Activated B cell treated with CpG ODN at 0.5 μM for 24 hours (primary cell): ENCODE measurements at regions not wholly inside any gene's neighbourhood (a gene's known extent, or its start where the extent isn't known, plus 50 kb on each side); places are given as distances from the start of the nearest gene placed in this dataset.
"Not testable (repeated sequence)": the region's sequence is repeated elsewhere in the genome, so short reads cannot be mapped to it uniquely, and the experiment has no call there.

Source experiments
- ATAC-seq: fragments of 200-7000 bp; cut with Tn5 transposase; one replicate; pipeline ENCODE4 v1.10.0; 2021; ENCODE audit warnings: low read depth, mild to moderate bottlenecking, moderate library complexity
- CTCF ChIA-PET: fragments of 350-600 bp; sonication (Branson Sonifier 250); formaldehyde crosslinking; loops from one replicate; lab custom pipeline; 2021; ENCODE audit warnings: antibody characterized with exemption; lab: Charles Lee
- POLR2A ChIA-PET: fragments of 350-600 bp; sonication (Branson Sonifier 250); formaldehyde crosslinking; loops from one replicate; lab custom pipeline; 2021; ENCODE audit warnings: antibody characterized with exemption; lab: Charles Lee
- DNase-seq: peaks from one replicate; pipeline ENCODE4 v3.0.0; 2022
- H3K27ac Mint-ChIP-seq: one replicate; pipeline ENCODE4 v1.8.0; 2020; ENCODE audit warnings: mixed read lengths
- H3K27me3 Mint-ChIP-seq: one replicate; pipeline ENCODE4 v1.8.0; 2021; ENCODE audit warnings: mixed read lengths
- H3K36me3 Mint-ChIP-seq: one replicate; pipeline ENCODE4 v1.8.0; 2021; ENCODE audit warnings: low read depth, mixed read lengths
- H3K4me1 Mint-ChIP-seq: one replicate; pipeline ENCODE4 v1.8.0; 2021; ENCODE audit warnings: mixed read lengths
- H3K4me3 Mint-ChIP-seq: one replicate; pipeline ENCODE4 v1.8.0; 2020; ENCODE audit warnings: mild to moderate bottlenecking, mixed read lengths
- H3K9me3 Mint-ChIP-seq: one replicate; pipeline ENCODE4 v1.8.0; 2020; ENCODE audit warnings: mixed read lengths
- CTCF ChIP-seq: fragments of 200-600 bp; IDR thresholded peaks from one replicate; pipeline ENCODE4 v1.8.0; 2022; ENCODE audit warnings: antibody characterized with exemption, mild to moderate bottlenecking
- intact Hi-C: fragments of 100-400 bp; cut with micrococcal nuclease; formaldehyde crosslinking; loops from one replicate; pipeline ENCODE4 v1.15.1; 2024

GRCh38 chr15:24316326-24316725, 359.2 kb upstream of the NPAP1 start:
- POLR2A ChIA-PET = not testable (repeated sequence)

GRCh38 chr15:24318981-24319380, 356.6 kb upstream of the NPAP1 start:
- peaks cover 4% of the 10 kb centered on the region for H3K9me3 Mint-ChIP-seq
- ChIA-PET CTCF (no interaction called here), POLR2A (no interaction called here)
- no peaks in the 10 kb centered on the region for H3K36me3 Mint-ChIP-seq
- TF ChIP-seq CTCF = no peak
- ATAC-seq (no peak), DNase-seq (no peak)
- no peaks in the 10 kb centered on the region for H3K27me3 Mint-ChIP-seq
- intact Hi-C loops = no loop called here
- H3K27ac Mint-ChIP-seq = no peak overlapping the region
- H3K4me3 Mint-ChIP-seq = no peak overlapping the region
- no peaks in the 10 kb centered on the region for H3K4me1 Mint-ChIP-seq

More at GRCh38 chr15:24316326-24316725, 359.2 kb upstream of the NPAP1 start:
- H3K9me3 Mint-ChIP-seq, H3K4me3 Mint-ChIP-seq, H3K36me3 Mint-ChIP-seq, ATAC-seq, intact Hi-C loops, DNase-seq, H3K27ac Mint-ChIP-seq, H3K4me1 Mint-ChIP-seq, CTCF ChIA-PET, H3K27me3 Mint-ChIP-seq: not testable (repeated sequence)

GRCh38 chr15:24324096-24324495, 351.5 kb upstream of the NPAP1 start:
- ATAC-seq, H3K27me3 Mint-ChIP-seq, H3K36me3 Mint-ChIP-seq, H3K4me1 Mint-ChIP-seq, H3K27ac Mint-ChIP-seq, DNase-seq, intact Hi-C loops, CTCF ChIA-PET, POLR2A ChIA-PET, H3K4me3 Mint-ChIP-seq, H3K9me3 Mint-ChIP-seq: not testable (repeated sequence)

GRCh38 chr15:24326513-24326912, 349.1 kb upstream of the NPAP1 start:
- H3K4me1 Mint-ChIP-seq, H3K9me3 Mint-ChIP-seq, H3K4me3 Mint-ChIP-seq, DNase-seq, CTCF ChIA-PET, H3K27ac Mint-ChIP-seq, POLR2A ChIA-PET, H3K36me3 Mint-ChIP-seq, intact Hi-C loops, H3K27me3 Mint-ChIP-seq, ATAC-seq: not testable (repeated sequence)

GRCh38 chr15:24331964-24332363, 343.6 kb upstream of the NPAP1 start:
- ATAC-seq, H3K27ac Mint-ChIP-seq, intact Hi-C loops, CTCF ChIA-PET, H3K36me3 Mint-ChIP-seq, H3K4me3 Mint-ChIP-seq, POLR2A ChIA-PET, DNase-seq, H3K9me3 Mint-ChIP-seq, H3K27me3 Mint-ChIP-seq, H3K4me1 Mint-ChIP-seq: not testable (repeated sequence)

- H3K4me1 Mint-ChIP-seq, intact Hi-C loops, ATAC-seq, H3K9me3 Mint-ChIP-seq, DNase-seq, H3K4me3 Mint-ChIP-seq, H3K27ac Mint-ChIP-seq, CTCF ChIA-PET, POLR2A ChIA-PET, H3K36me3 Mint-ChIP-seq, H3K27me3 Mint-ChIP-seq: not testable (repeated sequence)
Observed at GRCh38 chr15:24341876-24342275, 333.7 kb upstream of the NPAP1 start.

GRCh38 chr15:24352777-24353176, 322.8 kb upstream of the NPAP1 start:
- H3K27me3 Mint-ChIP-seq, H3K4me1 Mint-ChIP-seq, H3K36me3 Mint-ChIP-seq, H3K9me3 Mint-ChIP-seq, DNase-seq, CTCF ChIA-PET, H3K27ac Mint-ChIP-seq, ATAC-seq, H3K4me3 Mint-ChIP-seq, intact Hi-C loops, POLR2A ChIA-PET: not testable (repeated sequence)

- H3K9me3 Mint-ChIP-seq = not testable (repeated sequence)
Observed at GRCh38 chr15:24381103-24381502, 294.5 kb upstream of the NPAP1 start.

GRCh38 chr15:24385258-24385657, 290.3 kb upstream of the NPAP1 start:
- H3K36me3 Mint-ChIP-seq, H3K4me3 Mint-ChIP-seq, H3K27ac Mint-ChIP-seq, POLR2A ChIA-PET, H3K9me3 Mint-ChIP-seq, CTCF ChIA-PET, H3K4me1 Mint-ChIP-seq, intact Hi-C loops, DNase-seq, ATAC-seq, H3K27me3 Mint-ChIP-seq: not testable (repeated sequence)

More at GRCh38 chr15:24381103-24381502, 294.5 kb upstream of the NPAP1 start:
- DNase-seq, H3K27me3 Mint-ChIP-seq, H3K27ac Mint-ChIP-seq, H3K4me1 Mint-ChIP-seq, CTCF ChIA-PET, H3K4me3 Mint-ChIP-seq, H3K36me3 Mint-ChIP-seq, intact Hi-C loops, ATAC-seq, POLR2A ChIA-PET: not testable (repeated sequence)
